ENCODE measurements at regions not wholly inside any gene's neighbourhood (a gene's known extent, or its start where the extent isn't known, plus 50 kb on each side); places are given as distances from the start of the nearest gene placed in this dataset.

DNA sequence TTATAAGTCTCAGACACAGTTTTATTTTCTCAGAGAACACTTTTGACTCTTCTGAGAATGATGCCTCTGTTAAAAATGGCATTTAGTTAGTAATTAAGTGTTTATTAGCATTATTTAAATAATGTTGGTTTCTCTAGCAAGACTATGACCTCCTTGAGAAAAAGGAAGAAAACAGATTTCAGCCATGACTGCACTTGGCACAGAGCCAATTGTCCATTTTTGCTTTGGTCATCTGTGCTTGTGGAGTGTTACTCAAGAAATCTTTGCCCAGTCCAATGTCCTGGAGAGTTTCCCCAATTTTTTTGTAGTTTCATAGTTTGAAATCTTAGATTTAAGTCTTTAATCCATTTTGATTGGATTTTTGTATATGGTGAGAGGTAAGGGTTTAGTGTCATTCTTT is 1229.4 kb upstream of the FAM98A start:
- Mint-ChIP-seq H3K27ac (no peak overlapping the region), H3K4me1 (no peaks in the 10 kb centered on the region), H3K9me3 (peaks cover 11% of the 10 kb centered on the region), H3K27me3 (no peaks in the 10 kb centered on the region), H3K4me3 (no peak overlapping the region), H3K36me3 (ENCODE audit: low read depth) (no peaks in the 10 kb centered on the region)
- POLR2A ChIA-PET = no interaction called here
- ATAC-seq (ENCODE audit: low read depth) (no peak), DNase-seq (no peak)
- TF ChIP-seq CTCF (IDR thresholded peaks at IDR 0.05) = no peak
- intact Hi-C loops (cut with micrococcal nuclease) = no loop called here
- CTCF ChIA-PET = no interaction called here

GRCh38 chr2:34827398-34827797 is 1228.3 kb upstream of the FAM98A start:
- DNase-seq = no peak
- no peak for ATAC-seq (ENCODE audit: low read depth)
- TF ChIP-seq CTCF (IDR thresholded peaks at IDR 0.05) = no peak
- no peak overlapping the region for H3K27ac Mint-ChIP-seq
- H3K9me3 Mint-ChIP-seq = peaks cover 11% of the 10 kb centered on the region
- H3K4me3 Mint-ChIP-seq = no peak overlapping the region
- no peaks in the 10 kb centered on the region for H3K36me3 Mint-ChIP-seq (ENCODE audit: low read depth)
- intact Hi-C loops (cut with micrococcal nuclease) = no loop called here
- POLR2A ChIA-PET = no interaction called here
- H3K27me3 Mint-ChIP-seq = no peaks in the 10 kb centered on the region
- CTCF ChIA-PET = no interaction called here
- no peaks in the 10 kb centered on the region for H3K4me1 Mint-ChIP-seq

GRCh38 chr2:34825686-34826085 is 1226.6 kb upstream of the FAM98A start:
- CTCF ChIA-PET = no interaction called here
- TF ChIP-seq CTCF (IDR thresholded peaks at IDR 0.05) = no peak
- POLR2A ChIA-PET = no interaction called here
- H3K36me3 Mint-ChIP-seq (ENCODE audit: low read depth) = no peaks in the 10 kb centered on the region
- H3K4me1 Mint-ChIP-seq = no peaks in the 10 kb centered on the region
- no peaks in the 10 kb centered on the region for H3K27me3 Mint-ChIP-seq
- H3K27ac Mint-ChIP-seq = no peak overlapping the region
- intact Hi-C loops (cut with micrococcal nuclease) = no loop called here
- ATAC-seq (ENCODE audit: low read depth) (no peak), DNase-seq (no peak)
- H3K9me3 Mint-ChIP-seq = peaks cover 13% of the 10 kb centered on the region
- no peak overlapping the region for H3K4me3 Mint-ChIP-seq

DNA sequence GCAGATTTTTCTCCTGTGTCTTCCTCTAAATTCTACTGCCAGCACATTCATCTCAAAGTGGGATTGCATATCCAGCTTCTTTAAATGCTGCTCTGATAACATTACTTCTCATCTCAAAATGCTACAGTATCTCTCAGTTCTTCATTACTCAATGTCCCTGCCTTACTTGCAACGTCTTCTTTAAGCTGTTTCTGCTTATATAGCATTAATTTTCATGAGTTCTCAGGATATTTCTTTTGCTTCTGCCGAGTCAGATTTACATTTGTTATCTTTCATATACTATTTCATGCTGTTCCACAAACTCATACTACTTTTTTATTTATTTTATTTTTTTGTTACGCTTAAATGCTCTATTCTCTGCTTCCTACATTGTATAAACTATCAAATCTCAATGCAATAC is 1223.5 kb upstream of the FAM98A start:
- ChIA-PET POLR2A (no interaction called here), CTCF (no interaction called here)
- Mint-ChIP-seq H3K36me3 (ENCODE audit: low read depth) (no peaks in the 10 kb centered on the region), H3K4me1 (no peaks in the 10 kb centered on the region), H3K4me3 (no peak overlapping the region), H3K9me3 (peaks cover 3% of the 10 kb centered on the region), H3K27ac (no peak overlapping the region), H3K27me3 (no peaks in the 10 kb centered on the region)
- no peak for TF ChIP-seq CTCF (IDR thresholded peaks at IDR 0.05)
- DNase-seq (no peak), ATAC-seq (ENCODE audit: low read depth) (no peak)
- intact Hi-C loops (cut with micrococcal nuclease) = no loop called here

GRCh38 chr2:34815052-34815741 is 1216.1 kb upstream of the FAM98A start:
- H3K4me1 Mint-ChIP-seq = no peaks in the 10 kb centered on the region
- no peaks in the 10 kb centered on the region for H3K36me3 Mint-ChIP-seq (ENCODE audit: low read depth)
- ChIA-PET CTCF (no interaction called here), POLR2A (no interaction called here)
- no peaks in the 10 kb centered on the region for H3K27me3 Mint-ChIP-seq
- H3K27ac Mint-ChIP-seq = no peak overlapping the region
- no peak for TF ChIP-seq CTCF (IDR thresholded peaks at IDR 0.05)
- no peak for ATAC-seq (ENCODE audit: low read depth)
- H3K4me3 Mint-ChIP-seq = no peak overlapping the region
- H3K9me3 Mint-ChIP-seq = no peaks in the 10 kb centered on the region
- intact Hi-C loops (cut with micrococcal nuclease) = no loop called here
- no peak for DNase-seq

All from activated B cell treated with CpG ODN at 0.5 μM for 24 hours (primary cell).